Left lobe of liver (tissue), 2 donors: ENCODE measurements at regions not wholly inside any gene's neighbourhood (a gene's known extent, or its start where the extent isn't known, plus 50 kb on each side); places are given as distances from the start of the nearest gene placed in this dataset.
A peak's percentile ranks its signal among the peaks of the same experiment; 100 is the strongest.

Experiments used
- ATAC-seq: fragments of 200-7000 bp; cut with Tn5 transposase; one replicate; pipeline ENCODE4 v1.9.1; 2020; ENCODE audit warnings: mild to moderate bottlenecking, moderate library complexity
- DNase-seq: peaks from one replicate; pipeline ENCODE4 v3.0.0-alpha.2; 2020; ENCODE audit warnings: low spot score
- donor health status: DM: no; HTN: no; CAD: no; lungs with moderate emphysema.
- donor health status: DM: no; HTN: yes; CAD: no.

DNA sequence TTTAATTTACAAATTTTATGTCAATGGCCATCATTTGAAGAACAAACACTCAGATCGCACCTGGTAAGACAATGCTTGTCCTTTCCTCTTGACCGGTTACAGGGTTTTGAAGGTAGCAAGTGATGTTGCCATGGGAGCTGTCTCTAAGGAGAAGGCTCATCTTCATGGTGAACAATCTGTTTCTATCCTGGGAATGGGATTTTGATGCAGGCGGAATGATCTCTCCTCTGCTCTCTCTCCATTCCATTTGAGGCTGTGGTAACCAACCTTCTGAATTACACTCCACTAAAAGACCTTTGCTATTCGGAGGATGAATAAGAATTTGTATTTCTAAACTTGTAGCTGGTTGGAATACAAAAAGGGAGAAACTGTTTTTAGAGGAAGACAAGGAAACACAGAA lies 57.9 kb upstream of the SLC5A9 start:
- ATAC-seq: no peak
- DNase-seq: no peak

DNA sequence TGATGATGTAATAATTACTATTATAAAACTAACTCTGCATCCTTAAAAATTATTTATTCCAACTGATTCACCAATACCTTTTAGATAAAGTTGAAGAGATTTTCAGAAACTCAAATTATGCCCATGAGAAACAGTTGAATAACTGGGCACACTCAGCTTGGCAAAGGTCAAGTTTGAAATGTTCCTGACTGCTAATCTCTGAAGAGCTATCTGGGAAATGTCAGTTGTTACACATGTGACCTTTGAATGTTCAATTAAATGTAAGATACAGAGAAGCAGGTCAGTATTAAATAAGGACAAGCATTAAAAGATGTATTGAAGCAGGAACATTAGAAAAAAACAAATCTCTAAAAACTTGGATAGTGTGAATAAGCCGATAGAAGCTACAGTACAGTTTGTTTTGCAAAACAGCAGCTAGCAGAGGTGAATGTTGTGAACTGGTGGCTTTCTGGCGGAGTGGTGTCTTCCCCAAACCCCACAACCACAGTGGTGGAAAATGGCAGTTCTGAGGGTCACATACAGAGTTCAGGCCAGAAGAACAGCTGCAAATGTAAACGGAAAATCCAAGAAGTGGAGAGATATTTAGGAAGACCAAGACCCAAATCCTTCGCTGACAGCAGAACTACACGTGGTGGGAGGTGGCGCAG lies 61.9 kb upstream of the SLC5A9 start:
- DNase-seq (no peak), ATAC-seq (no peak)

DNA sequence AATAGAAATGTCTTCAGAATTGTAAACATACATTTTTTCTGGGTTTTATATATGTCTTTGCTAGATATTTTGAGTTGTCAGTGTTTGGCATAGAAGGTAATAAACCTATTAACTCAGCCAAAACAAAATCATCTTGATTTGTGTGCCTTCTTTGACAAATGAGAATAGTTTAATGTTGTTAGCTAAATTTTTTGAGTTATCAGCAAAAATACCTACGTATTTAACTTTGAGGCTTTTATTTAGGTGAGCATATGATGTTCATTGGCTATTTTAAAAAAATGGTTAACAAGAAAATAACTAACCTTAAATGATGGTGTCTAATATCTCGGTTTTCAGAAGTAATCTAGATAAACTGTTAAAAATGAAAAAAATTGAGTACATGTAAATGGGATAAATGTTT lies 83.2 kb upstream of the SLC5A9 start:
- ATAC-seq (no peak), DNase-seq (no peak)

DNA sequence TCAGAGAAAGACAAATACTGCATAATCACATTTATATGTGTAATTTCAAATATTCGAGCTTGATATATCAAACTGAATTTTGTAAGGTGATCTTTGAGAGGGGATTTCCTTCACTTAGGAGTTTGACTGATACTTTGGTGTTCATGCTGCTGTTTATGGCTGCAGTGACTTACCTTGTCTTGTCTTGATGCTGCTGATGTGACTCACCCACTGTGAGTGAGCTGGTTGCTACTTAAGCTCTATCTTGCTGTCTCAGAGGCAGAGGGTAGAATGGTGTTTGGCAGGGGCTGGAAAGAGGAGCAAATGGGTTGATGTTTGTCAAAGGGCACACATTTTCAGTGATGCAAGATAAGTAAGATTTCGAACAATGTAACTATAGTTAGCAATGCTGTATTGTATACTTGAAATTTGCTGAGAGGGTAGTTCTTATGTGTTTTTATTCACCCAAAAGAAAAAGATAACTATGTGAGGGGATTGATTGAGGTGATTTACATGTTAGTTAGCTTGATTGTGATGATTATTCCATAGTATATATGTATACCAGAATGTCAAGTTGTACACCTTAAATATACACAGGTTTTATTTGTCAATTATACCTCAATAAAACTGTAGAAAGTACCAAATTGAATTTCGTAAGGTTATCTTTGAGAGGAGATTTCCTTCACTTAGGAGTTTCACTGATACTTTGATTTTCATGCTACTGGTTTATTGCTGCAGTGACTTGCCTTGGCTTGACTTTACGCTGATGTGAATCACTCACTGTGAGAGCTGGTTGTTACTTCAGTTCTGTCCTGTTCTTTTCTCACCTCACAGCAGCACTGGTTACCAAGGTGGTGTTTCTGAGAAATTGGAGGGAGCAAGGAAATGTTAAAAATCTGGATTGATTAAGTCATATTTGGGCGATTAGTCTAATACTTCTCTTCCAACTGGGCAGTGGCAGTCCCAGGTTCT lies 94.5 kb upstream of the SLC5A9 start:
- ATAC-seq (no peak), DNase-seq (no peak)

DNA sequence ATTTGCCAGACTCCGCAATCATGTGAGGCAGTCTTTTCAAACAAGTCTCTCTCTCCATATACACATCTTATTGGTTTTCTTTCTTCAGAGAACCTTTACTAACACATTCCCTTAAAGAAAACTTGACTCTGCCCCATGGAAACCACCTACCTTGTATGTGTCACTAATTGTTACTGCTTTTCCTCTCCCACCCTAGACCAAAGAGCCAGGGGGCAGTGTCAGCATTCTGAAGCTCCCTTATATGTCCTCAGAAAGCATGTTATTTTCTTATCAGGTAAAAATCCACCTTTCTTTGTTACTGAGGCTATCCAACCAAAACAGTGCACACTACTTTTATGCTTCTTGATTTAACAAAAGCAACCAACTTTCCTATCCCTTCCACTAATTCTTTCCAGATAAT lies 98.9 kb upstream of the SLC5A9 start:
- ATAC-seq (no peak), DNase-seq (no peak)

DNA sequence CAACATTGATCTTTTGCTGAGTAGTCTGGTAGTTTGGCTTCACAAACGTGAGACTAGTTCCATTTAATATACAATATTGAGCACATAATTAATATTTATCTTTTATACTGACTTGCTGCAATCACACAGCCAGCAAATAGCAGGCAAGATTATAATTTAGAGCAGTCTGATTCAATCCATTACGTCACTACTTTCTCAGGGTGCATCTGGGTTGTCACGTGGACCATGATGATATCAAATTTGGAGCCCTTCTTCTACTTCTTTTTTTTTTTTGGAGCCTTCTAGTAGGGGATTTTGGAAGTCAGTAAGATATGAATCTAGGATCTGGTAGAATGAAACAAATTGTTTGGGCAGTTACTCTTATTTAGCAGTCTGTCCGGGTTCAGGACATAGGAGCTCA lies 100.6 kb upstream of the SLC5A9 start:
- ATAC-seq: no peak

DNA sequence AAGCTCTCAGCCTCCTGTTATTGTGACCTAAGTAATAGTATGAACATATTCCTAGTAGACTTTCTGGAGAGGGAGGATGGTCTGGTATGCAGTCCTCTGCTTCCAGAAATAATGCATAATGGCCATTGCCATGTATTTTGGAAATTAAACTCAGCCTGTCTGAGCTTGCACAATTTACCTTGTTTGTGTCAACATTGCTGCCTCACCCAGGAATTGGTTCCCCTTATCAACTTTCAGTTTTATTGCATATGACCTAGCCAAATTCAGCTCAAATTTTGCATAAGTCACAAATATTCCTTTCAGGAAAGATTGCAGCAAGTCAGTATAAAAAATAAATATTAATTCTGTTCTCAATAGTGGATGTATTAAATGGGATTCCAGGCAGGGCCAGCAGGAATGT lies 101.9 kb upstream of the SLC5A9 start:
- no peak for ATAC-seq
- DNase-seq: no peak

More for the DNA sequence above, 100.6 kb upstream of the SLC5A9 start:
- DNase-seq: no peak

DNA sequence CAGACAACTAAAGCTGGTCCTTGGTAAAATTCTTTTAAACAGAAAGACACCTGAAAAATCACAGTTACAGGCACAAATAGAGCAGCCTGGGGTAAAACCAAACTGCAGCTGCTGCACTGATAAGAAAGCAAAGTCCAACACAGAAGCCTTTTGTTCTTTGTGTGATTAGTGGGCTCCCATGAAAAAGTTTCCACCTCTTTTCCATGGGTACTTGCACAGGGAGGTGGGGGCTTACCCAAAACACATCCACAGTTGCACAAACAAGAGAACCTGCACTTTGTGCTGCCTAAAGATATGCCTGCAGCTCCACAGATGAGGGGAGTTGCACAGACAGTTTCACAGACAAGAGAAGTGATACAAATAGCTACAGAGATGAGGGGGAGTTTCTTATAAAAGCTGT lies 106.7 kb upstream of the SLC5A9 start:
- no peak for DNase-seq

DNA sequence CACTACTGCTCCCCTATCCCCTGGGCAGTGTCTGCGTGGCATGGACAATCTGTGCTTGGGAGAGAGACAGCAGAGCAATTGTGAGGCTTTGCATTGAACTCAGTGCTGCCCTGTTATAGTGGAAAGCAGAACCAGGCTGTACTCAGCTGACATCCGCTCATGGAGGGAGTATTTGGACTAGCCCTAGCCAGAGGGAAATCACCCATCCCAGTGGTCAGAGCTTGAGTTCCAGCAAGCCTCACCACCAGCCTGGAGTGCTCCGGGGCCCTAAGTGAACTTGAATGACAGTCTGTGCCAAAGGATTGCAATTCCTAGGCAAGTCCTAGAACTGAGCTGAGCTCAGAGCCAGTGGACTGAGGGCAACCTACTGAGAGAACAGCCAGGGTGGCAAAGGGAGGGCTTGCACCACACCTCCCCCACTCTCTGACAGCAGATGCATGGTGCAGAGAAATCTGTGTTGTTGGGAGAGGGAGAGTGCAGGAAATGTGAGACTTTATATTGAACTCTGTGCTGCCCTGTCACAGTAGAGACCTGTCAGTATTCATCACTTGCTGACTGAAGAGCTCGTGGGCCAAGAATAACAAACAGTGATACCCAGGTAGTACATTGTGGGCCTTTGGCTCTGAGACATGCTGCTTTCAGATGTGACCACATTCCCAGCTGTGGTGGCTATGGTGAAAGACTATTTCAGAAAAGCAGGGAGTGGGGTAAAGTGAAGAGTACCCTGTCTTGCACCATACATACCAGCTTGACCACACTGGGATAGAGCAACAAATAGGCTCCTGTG lies 107.7 kb upstream of the SLC5A9 start:
- ATAC-seq (no peak), DNase-seq (no peak)

More for the DNA sequence above, 106.7 kb upstream of the SLC5A9 start:
- no peak for ATAC-seq

DNA sequence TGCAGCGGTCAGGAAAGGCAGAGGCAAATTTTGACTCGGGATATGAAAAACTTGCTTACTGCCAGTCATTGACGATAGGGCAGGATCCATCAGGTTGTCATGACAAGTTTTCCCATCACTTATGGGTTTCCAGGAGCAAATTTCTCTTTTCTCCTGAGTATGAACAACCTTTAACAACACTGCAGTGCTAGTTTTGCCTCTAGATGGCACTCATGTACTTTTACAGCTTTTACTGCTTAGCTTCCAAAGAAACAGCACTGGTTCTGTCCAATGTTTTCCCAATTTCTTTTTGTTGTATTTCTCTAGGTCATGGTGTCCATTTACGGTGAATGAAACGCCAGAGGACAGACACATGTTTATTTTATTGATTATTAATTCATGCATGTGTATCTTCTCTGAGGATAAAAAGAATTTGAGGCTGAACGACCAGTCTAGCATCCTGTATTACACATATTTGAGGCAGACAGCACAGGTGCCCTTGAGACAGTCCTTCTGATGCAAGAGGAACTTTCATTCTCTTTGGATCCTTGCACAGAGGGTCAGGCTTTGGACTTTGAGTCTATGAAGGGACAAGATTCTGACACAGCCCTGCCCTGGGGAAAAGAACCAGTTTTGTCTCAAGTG lies 112.3 kb upstream of the TRABD2B start:
- no peak for DNase-seq
- peak; percentile 89 for ATAC-seq

DNA sequence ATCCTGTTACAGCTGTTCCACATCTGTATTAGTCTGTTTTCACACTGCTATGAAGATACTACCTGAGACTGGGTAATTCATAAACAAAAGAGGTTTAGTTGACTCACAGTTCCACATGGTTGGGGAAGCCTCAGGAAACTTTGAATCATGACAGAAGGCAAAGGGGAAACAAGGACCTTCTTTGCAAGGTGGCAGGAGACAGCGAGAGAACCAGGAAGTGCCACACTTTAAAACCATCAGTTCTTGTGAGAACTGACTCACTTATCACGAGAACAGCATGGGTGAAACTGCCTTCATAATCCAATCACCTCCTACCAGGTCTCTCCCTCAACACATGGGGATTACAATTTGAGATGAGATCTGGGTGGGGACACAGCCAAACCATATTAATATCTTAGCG lies 110.3 kb upstream of the TRABD2B start:
- no peak for DNase-seq
- no peak for ATAC-seq

DNA sequence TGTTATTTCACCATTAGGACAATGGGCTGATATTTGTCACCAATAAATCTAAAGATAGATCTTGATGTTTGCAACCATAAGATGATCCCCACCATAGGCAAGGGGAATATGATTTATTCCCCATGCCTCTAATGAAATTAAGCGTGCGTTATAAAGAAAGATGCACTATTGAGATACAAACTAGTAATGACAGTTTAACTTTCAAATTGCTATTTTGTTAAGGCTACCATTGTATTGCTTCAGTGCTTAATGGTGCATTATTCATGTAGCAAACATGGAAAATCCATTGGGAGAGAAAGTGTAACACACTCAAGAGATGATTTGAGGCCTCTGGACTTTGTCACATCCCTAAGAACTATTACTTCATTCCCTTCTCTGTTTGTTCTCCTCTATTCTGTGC lies 108.9 kb upstream of the TRABD2B start:
- DNase-seq (no peak), ATAC-seq (no peak)

DNA sequence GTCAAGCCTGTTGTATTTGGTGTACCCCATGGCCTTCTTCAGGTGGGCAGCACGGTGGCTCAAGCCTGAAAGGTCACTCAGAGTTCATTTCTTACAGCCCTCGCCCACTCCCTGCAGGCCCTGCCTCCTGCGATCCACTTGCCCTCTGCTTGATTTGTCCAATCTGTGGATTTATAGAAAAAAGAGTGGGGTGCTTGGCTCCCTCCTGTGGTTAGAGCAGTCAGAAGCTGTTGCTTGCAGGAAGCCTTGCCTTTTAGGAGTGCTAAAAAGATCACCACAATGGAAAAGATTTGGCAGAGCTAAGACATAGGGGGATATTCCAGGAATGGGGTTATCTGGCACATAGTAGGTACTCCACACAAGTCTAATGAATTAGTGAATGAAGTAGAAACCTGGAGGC lies 108.0 kb upstream of the TRABD2B start:
- ATAC-seq: peak; percentile 66
- DNase-seq: no peak

DNA sequence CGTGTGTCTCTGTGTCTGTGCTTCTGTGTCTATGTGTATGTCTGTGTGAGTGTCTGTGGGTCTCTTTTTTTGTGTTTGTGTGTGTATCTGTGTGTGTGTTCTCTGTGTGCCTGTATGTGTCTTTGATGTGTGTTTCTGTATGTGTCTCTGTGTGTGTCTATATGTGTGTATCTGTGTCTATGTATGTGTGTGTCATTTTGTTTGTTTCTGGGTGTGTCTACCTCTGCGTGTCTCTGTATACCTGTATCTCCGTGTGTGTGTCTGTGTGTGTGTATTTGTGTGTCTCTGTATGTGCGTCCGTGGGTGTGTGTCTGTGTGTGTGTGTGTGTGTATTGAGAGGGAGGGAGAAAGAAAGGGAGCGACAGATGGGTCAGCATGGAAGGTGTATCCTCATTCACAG lies 106.3 kb upstream of the TRABD2B start:
- ATAC-seq: no peak
- DNase-seq: no peak

DNA sequence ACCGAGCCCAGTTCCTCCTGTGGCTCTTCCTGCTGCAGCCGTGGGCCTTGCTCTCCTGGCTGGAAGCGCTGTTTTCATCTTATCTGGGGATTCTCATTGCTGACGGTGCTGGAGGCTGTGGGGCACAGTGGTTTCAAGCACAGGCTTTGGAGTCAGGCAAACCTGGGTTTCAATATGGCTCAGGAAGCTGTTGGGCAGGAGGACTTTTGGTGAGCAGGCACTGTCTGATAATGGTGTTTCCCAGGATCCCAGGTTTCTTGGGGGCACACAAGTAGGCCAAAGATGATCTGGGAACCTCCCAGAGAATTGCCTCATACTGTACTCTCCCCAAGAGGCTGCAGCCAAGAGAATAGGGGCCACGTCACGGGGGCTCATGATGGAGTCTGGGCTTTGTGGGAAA lies 105.6 kb upstream of the TRABD2B start:
- DNase-seq: no peak
- no peak for ATAC-seq

DNA sequence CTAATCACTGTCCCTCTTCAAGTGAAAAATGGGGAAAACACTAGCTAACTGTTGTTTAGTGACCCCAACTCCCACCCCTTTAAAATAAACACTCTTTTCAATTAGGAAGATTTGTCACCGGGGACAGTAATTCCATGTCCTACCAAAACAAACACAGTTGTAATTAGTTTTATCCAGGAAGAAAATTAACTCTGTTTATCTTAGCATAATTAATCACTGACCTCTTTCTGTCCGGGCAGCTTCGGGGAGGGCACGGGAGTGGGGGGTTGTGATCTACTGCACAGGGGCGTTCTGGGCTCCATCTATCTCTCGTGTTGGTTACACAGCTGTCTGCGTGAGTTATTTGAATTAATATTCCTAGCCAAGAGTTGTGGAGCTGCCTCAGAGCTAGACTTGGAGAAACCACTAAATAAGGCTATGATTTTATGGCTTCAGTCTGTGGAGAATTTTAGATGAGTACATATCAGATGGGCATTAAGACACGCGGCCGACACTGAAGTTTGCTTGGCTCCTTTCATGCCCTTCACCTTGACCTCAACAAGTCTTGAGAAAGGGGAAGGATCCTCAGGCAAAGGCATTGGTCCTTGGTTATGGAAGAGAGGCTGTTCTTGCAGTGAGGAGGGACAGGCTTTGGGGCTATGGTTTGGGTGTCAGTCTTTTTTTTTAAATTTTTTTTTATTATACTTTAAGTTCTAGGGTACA lies 102.0 kb upstream of the TRABD2B start:
- DNase-seq (no peak), ATAC-seq (no peak)

DNA sequence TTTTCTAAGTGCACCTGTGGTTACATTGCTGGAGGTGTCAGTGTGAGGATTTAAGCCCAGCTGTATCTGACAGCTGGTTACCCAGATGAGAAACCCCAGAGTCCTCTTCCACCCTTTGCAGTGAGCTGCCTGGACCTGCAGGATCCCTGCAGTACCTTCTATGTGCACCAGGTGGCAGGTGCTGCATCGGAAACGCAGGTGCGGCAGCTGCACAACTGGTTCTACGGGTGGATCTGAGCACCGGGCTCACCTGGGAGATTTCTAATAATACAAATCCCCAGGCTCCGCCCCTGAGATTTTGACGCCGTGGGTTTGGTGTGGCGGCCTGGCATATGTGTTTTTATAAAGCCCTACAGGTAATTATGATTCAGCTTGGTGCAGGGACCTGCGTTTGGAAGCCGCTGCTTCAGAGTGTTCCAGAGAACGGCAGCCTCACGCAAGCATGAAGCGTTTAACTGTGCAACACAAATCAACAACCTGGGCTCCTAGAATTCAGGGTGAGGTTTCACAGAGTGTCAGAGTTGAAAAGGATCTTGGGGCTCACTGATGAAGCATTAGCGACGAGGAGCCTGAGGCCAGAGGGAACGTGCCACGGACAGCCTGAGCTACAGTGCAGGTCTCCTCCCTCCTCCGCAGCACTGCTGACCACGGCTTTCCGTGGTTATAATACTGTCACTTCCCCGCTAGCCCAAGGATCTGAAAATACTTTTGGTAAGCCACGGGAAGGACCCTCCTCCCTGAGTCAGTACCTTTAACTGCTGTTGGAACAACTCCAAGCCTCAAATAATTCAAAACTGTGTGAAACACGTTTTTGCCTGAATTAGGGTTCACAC lies 96.7 kb upstream of the TRABD2B start:
- peak; percentile 100 for ATAC-seq

DNA sequence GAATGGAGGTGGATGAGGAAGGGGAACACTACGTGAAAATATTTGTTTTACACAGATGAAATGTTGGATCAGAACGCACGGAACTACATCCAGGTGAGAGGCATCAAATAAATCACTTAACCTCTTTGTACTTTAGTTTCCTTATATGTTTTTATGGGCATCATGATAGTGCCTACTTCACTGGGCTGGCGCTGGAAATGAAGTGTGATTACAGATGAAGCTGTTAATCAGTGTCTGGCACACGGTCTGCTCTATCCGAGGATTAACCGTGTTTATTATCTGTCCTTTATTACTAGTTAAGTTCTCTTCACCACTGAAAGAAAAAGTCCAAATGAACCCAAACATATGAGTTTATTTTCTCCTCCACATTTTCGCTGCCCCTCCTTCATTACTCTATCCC lies 96.0 kb upstream of the TRABD2B start:
- no peak for DNase-seq
- ATAC-seq: no peak

More for the DNA sequence above, 96.7 kb upstream of the TRABD2B start:
- DNase-seq: peak; percentile 81

DNA sequence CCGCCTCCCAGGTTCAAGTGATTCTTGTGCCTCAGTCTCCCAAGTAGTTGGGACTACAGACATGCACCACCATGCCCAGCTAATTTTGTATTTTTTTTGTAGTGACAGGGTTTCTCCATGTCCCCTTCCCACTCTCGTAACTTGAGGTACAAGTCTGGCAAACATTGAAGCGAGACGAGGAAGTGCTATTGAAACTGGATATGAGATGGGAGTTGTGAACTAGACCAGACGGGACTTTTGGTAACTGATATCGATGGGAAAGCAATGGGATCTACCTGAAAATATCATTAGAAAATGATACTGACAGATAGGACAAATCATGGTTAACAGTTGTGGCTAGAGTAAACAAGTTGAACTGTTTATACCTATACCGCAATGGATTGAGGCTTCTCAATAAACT lies 95.2 kb upstream of the TRABD2B start:
- no peak for ATAC-seq

More for the DNA sequence above, 95.2 kb upstream of the TRABD2B start:
- no peak for DNase-seq
